ENCODE measurements at regions not wholly inside any gene's neighbourhood (a gene's known extent, or its start where the extent isn't known, plus 50 kb on each side); places are given as distances from the start of the nearest gene placed in this dataset.

DNA sequence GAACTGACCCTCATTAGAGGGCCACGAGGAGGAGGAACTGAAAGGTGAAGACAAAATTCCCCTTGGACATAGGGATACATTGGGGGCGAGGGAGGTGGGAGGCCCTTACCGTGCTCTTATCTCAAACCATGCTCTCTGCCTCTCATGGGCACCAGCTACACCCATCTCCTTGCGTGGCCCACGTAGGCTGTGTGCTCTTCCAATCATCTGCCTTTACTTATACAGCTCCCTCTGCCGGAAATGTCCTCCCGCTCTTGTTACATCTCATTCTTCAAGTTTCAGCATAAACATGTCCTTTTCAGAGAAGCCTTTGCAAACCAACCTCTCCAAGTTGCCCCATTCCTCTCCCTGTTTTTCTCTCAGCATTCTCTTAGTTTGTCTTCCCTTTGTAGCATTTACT is 307.8 kb upstream of the PROK2 start:
- TF ChIP-seq, protein P1, sequence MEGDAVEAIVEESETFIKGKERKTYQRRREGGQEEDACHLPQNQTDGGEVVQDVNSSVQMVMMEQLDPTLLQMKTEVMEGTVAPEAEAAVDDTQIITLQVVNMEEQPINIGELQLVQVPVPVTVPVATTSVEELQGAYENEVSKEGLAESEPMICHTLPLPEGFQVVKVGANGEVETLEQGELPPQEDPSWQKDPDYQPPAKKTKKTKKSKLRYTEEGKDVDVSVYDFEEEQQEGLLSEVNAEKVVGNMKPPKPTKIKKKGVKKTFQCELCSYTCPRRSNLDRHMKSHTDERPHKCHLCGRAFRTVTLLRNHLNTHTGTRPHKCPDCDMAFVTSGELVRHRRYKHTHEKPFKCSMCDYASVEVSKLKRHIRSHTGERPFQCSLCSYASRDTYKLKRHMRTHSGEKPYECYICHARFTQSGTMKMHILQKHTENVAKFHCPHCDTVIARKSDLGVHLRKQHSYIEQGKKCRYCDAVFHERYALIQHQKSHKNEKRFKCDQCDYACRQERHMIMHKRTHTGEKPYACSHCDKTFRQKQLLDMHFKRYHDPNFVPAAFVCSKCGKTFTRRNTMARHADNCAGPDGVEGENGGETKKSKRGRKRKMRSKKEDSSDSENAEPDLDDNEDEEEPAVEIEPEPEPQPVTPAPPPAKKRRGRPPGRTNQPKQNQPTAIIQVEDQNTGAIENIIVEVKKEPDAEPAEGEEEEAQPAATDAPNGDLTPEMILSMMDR (IDR thresholded peaks at IDR 0.05), result no peak
- no peak for TF ChIP-seq EZH2 (IDR thresholded peaks at IDR 0.05)
